ENCODE measurements at regions not wholly inside any gene's neighbourhood (a gene's known extent, or its start where the extent isn't known, plus 50 kb on each side); places are given as distances from the start of the nearest gene placed in this dataset.

- TF ChIP-seq CTCF (IDR thresholded peaks at IDR 0.05; ENCODE audit: extremely low read depth in 1 of 2, insufficient read depth in 1 of 2, low read depth in 1 of 2, low read length in 2 of 2) (no peak), POLR2A (IDR thresholded peaks at IDR 0.05; ENCODE audit: low read depth, low read length) (no peak), MAX (IDR thresholded peaks at IDR 0.05; ENCODE audit: insufficient read depth, insufficient read length) (no peak)
Measured at GRCh38 chr12:11539156-11539555, 110.3 kb upstream of the ETV6 start.

All from endothelial cell of umbilical vein (primary cell).